GM18870 (cell line): ENCODE measurements at regions not wholly inside any gene's neighbourhood (a gene's known extent, or its start where the extent isn't known, plus 50 kb on each side); places are given as distances from the start of the nearest gene placed in this dataset.

Source experiments
- ATAC-seq: cut with Tn5 transposase; IDR thresholded peaks from one replicate; pipeline ENCODE4 v1.9.1; 2021; ENCODE audit warnings: moderate library complexity; ENCODE audit not compliant: unreplicated experiment

GRCh38 chr1:224504297-224505041, 69.9 kb upstream of the WDR26 start:
- no peak for ATAC-seq

- no peak for ATAC-seq
Measured at GRCh38 chr1:224505454-224506093, 71.0 kb upstream of the WDR26 start.

- no peak for ATAC-seq
Measured at GRCh38 chr1:224506141-224506814, 71.7 kb upstream of the WDR26 start.

- ATAC-seq = no peak
Measured at GRCh38 chr1:224507771-224508523, 73.3 kb upstream of the WDR26 start.

GRCh38 chr1:224509907-224510306, 75.3 kb upstream of the WDR26 start:
- no peak for ATAC-seq

- ATAC-seq = no peak
Measured at GRCh38 chr1:224510880-224511645, 76.5 kb upstream of the WDR26 start.

- ATAC-seq = no peak
Measured at GRCh38 chr1:224512600-224513151, 78.1 kb upstream of the WDR26 start.

- no peak for ATAC-seq
Measured at GRCh38 chr1:224513383-224513782, 78.8 kb upstream of the WDR26 start.

- peak; percentile 91 for ATAC-seq
Measured at GRCh38 chr1:224513787-224514209, 79.2 kb upstream of the WDR26 start.

GRCh38 chr1:224517171-224517570, 82.6 kb upstream of the WDR26 start:
- no peak for ATAC-seq

GRCh38 chr1:224518528-224518927, 83.9 kb upstream of the WDR26 start:
- ATAC-seq = no peak

GRCh38 chr1:224519874-224520273, 85.3 kb upstream of the WDR26 start:
- ATAC-seq = no peak

GRCh38 chr1:224520808-224521207, 86.2 kb upstream of the WDR26 start:
- ATAC-seq = no peak

- ATAC-seq = no peak
Measured at GRCh38 chr1:224521904-224522734, 87.5 kb upstream of the WDR26 start.

GRCh38 chr1:224523676-224524075, 89.1 kb upstream of the WDR26 start:
- no peak for ATAC-seq

- no peak for ATAC-seq
Measured at GRCh38 chr1:224524679-224525078, 90.1 kb upstream of the WDR26 start.

- ATAC-seq = no peak
Measured at GRCh38 chr1:224525411-224526040, 90.6 kb upstream of the CNIH3 start.

- no peak for ATAC-seq
Measured at GRCh38 chr1:224526771-224527170, 89.3 kb upstream of the CNIH3 start.

- ATAC-seq = no peak
Measured at GRCh38 chr1:224528900-224529299, 87.2 kb upstream of the CNIH3 start.
